ENCODE measurements at regions not wholly inside any gene's neighbourhood (a gene's known extent, or its start where the extent isn't known, plus 50 kb on each side); places are given as distances from the start of the nearest gene placed in this dataset.

- no peak for DNase-seq (ENCODE audit: low spot score)
Measured at GRCh38 chr10:117670116-117670904, 127.8 kb downstream of the EMX2 start.

DNA sequence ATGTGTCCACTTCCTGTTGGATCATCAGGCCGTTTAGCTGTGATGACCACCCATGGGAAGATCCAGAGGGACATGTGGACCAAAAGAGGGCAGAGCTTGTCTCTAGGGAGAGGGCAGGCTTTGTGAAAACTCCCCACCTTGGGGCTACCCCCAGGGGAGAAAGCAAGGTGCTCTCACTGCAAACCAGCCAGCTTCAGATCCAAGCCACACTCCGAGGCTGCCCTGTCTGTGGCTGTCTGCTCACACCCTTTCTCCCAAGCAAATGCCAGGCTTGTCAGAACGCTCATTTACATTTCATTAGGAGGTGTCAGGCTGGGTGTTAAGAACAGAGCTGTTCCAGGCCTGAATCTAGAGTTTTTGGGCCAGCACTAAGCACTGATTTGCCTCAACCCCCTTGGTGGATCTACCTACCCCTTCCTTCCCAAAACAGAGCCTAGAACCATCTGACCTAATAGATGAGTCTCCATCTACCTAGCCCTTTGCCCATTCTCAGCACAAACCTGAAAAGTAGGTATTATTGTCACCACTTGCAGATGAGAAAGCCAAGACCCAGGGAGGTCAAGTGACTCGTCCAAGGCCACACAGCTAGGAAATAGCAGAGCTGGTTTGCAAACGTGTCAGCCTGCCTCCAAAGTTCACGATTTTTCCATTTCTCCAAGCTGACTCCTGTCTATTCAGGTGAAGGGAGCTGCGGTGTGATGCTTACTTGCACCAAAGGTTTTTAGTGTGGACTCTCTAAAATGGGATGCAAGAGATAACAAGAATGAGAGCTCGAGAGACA lies 130.9 kb downstream of the EMX2 start:
- no peak for DNase-seq (ENCODE audit: low spot score)

- no peak for DNase-seq (ENCODE audit: low spot score)
Measured at GRCh38 chr10:117674201-117674600, 131.7 kb downstream of the EMX2 start.

DNA sequence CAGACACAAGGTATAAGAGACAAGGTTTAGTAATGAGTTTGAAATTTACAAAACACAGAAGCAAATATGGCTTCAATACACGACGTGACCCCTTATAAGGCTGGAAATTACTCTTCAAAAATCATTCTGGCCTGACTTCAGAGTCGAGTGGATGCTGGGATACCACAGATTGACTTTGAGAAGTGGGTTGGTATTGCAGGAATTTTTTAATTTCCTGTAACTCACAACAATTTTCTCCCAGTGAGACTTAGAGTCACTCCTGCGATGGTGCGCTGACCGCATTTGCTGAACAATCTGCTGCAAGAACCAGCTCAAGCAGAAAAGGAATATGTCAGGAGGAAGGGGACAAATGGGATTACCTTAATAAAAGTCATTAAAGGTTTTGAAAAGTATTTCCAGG lies 132.1 kb downstream of the EMX2 start:
- DNase-seq (ENCODE audit: low spot score), result no peak

DNA sequence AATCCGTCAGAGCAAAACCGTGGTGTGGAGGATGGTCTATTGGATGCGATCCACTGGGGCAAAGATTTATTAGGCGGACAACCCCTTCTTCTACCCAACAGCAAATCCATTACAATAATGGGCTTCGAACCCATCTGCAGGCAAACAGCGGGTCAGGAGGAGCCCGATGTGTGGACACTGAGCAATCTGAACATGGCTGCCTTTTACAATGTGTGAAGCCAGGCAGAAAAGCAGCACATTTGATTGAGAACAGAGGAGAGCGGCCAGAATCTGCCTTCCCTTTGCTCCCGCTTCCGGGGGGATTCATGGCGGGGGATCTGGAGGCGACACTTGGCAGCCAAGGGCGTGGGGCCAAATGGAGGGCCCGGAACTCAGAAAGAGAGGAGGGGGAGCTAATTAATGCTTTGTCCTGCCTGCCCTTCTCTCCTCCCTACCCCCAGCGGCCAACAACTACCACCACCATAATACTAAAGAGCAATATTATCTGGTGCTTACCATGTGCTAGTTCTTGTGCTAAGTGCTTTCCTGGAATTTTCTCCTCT lies 133.0 kb downstream of the EMX2 start:
- no peak for DNase-seq (ENCODE audit: low spot score)

GRCh38 chr10:117677239-117677638 lies 134.7 kb downstream of the EMX2 start:
- DNase-seq (ENCODE audit: low spot score), result no peak

DNA sequence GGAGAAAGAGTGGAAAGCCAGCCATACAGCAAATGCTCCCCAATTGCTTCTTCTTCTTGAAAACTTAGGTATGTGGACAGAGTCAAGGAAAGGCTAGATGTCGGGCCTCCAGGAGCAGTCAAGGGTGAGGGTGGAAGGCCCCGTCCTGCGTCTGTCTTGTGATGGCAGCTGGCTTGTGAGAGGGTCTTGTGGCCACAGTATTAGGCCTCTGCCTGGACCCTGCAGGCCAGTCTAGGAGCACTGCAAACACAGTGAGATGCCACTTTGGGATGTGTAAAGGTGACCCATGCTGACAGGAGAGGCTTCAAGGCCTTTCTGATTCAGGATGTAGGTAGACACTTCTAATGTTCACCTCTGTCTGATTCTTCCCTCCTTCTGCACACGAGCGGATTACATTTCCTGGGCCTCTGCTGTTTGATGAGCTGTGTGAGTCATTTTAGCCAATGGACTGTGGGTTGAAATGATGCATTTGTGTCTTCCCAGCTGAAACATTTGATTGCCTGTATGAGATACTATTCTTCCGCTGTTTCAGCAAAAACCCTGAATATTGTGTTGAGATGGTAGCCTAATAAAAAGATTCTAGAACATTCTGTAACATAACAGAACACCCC lies 135.4 kb downstream of the EMX2 start:
- DNase-seq (ENCODE audit: low spot score), result no peak

GRCh38 chr10:117680601-117681000 lies 138.1 kb downstream of the EMX2 start:
- DNase-seq (ENCODE audit: low spot score), result no peak

- DNase-seq (ENCODE audit: low spot score), result no peak
Measured at GRCh38 chr10:117681104-117681503, 138.6 kb downstream of the EMX2 start.

- DNase-seq (ENCODE audit: low spot score), result no peak
Measured at GRCh38 chr10:117684046-117684610, 141.6 kb downstream of the EMX2 start.

GRCh38 chr10:117684672-117685211 lies 142.2 kb downstream of the EMX2 start:
- DNase-seq (ENCODE audit: low spot score), result no peak

- DNase-seq (ENCODE audit: low spot score), result no peak
Measured at GRCh38 chr10:117685431-117685830, 142.9 kb downstream of the EMX2 start.

- DNase-seq (ENCODE audit: low spot score), result no peak
Measured at GRCh38 chr10:117686606-117687005, 144.1 kb downstream of the EMX2 start.

DNA sequence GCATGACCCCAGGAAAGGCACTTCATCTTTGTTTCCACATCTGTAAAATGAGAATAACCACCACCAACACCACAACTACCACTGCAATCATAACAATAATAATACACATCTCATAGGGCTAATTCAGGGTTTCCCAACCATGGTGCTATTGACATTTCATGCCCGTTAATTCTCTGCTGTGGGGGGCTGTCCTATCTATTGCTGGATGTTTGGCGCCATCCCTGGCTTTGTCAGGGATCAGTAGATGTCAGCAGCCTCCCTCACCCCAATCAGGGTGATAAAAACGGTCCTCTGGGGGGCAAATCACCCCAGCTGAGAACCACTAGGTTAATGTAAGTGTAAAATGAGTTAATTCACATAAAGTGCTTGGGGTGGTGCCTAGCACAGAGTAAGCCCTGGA lies 145.8 kb downstream of the EMX2 start:
- no peak for DNase-seq (ENCODE audit: low spot score)

GRCh38 chr10:117689566-117689965 lies 147.0 kb downstream of the EMX2 start:
- no peak for DNase-seq (ENCODE audit: low spot score)

DNA sequence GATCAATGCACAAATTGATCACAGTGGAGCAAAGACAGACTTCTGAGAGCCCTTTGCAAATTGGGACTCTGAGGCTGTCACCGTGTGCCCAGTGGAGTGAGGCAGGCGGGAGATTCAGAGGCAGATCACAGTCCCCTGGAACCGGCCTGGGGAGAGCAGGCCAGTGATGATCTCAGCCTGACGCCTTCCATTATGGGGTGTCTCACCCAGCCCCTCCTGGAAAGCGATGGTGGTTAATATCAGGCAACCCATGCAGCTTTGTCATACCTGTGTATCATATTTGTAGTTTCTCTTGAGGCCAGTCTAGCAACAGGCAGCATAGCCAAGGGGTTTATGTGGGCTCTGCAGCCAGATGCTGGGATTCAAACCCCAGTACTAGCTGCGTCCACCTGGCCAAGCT lies 147.8 kb downstream of the EMX2 start:
- no peak for DNase-seq (ENCODE audit: low spot score)

DNA sequence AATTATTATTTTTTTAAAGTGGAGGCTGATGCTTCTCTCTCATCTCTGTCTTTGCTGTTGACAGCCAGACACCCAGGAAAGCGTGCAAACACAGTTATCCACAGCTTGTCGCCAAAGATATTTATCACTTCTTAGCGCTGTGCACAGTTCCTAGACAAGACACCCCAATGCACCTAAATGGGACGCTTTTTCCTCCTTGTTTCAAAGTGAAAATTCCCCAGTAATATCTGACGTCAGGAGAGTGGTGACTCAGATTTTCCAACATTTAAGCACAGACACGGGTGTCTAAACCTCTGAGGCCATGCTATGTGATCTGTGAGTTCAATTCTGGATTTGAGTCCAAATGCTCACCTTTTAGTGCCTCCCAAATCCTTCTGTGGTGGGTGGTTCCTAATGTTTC lies 151.6 kb downstream of the EMX2 start:
- DNase-seq (ENCODE audit: low spot score), result no peak

DNA sequence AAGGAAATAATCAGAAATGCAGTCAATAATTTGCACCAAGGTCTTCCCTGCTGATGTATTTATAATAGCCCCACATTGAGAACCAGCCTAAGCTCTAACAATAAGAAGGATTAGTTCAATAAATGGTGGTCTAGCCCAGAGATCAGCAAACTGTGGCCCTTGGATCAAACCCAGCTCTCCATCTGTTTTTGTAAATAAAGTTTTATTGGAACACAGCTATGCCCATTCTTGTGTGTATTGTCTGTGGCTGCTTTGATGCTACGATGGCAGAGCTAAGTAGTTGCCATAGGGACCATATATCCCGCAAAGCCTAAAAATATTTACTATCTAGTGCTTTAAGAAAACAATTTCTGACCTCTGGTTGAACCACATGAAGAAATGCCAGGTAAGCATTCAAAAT lies 154.9 kb downstream of the EMX2 start:
- no peak for DNase-seq (ENCODE audit: low spot score)

DNA sequence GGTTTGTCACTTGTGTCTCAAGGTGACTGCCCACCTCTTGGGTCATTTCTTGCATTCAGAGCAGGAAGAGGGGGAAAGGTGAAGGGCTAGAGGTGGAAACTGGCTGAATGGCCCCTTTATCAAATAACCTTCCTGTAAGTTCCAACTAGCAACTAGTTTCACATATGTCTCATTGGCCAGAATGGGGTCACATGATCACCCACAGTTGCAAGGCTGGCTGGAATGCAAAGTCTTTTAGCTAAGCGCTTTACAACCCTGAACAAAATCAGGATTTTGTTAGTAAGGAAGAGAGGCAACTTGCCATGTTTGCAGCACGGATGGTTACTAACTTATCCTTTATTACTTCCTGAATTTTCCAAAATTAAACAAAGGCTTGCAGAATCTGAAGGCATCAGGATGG lies 156.3 kb downstream of the EMX2 start:
- DNase-seq (ENCODE audit: low spot score), result no peak

GRCh38 chr10:117699436-117700075 lies 157.0 kb downstream of the EMX2 start:
- DNase-seq (ENCODE audit: low spot score), result no peak

DNA sequence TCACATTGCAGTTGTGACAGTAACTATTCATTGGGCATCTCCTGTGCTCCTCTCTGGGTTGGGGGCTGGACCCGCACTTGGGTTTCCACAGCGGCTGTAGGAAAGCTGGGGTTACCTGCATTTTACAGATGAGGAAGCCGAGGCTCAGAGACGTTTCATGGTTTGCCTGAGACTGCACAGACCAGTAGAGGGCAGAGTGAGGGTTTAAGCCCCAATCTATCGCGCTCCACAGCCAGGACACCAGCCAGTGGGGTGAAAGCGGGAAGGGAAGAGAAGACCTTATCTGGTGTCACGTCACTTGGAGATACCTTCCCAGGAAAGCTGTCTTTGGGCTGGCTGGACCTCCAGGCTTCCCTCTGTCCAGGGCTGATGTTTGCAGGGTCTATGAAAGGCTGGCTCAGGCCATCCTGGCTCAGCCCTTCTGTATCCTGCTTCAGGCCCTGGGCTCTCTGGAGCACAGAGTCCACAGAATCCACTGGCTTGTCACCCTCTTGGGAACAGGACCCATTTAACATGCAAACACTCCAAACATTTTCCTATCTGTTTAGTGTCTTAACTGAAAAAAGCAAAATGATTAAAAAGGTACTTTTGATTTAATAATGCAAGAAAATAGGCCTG lies 167.7 kb downstream of the EMX2 start:
- DNase-seq (ENCODE audit: low spot score), result no peak
